ENCODE measurements at regions not wholly inside any gene's neighbourhood (a gene's known extent, or its start where the extent isn't known, plus 50 kb on each side); places are given as distances from the start of the nearest gene placed in this dataset.

DNA sequence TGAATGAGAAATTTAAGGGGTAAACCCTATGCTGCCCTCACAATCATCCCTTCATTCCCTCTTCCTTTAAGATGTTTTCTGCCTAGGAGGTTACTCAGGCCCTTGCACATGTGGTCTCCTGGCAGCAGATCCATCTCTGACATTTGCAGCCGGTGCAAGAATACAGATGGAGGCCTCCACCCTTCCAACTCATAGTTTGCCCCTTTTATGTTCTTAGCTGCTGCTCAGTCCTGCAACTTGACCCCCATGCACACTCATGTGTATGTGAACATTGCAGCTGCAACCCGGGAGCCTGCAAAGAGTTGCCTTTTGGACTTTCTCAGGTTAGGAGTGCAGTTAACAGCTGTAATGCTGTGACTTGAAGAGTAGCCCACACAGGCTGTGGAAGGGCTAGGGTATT, 131.9 kb upstream of the SGK1 start:
- TF ChIP-seq, protein P1, sequence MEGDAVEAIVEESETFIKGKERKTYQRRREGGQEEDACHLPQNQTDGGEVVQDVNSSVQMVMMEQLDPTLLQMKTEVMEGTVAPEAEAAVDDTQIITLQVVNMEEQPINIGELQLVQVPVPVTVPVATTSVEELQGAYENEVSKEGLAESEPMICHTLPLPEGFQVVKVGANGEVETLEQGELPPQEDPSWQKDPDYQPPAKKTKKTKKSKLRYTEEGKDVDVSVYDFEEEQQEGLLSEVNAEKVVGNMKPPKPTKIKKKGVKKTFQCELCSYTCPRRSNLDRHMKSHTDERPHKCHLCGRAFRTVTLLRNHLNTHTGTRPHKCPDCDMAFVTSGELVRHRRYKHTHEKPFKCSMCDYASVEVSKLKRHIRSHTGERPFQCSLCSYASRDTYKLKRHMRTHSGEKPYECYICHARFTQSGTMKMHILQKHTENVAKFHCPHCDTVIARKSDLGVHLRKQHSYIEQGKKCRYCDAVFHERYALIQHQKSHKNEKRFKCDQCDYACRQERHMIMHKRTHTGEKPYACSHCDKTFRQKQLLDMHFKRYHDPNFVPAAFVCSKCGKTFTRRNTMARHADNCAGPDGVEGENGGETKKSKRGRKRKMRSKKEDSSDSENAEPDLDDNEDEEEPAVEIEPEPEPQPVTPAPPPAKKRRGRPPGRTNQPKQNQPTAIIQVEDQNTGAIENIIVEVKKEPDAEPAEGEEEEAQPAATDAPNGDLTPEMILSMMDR (conservative IDR thresholded peaks at IDR 0.05 in 1 of 2, IDR thresholded peaks at IDR 0.05 in 1 of 2; ENCODE audit: low read depth in 1 of 2, low read length in 2 of 2) = no peak
- TF ChIP-seq EZH2 (IDR thresholded peaks at IDR 0.05; ENCODE audit: low read length, missing control alignments) = no peak
